ENCODE measurements at regions not wholly inside any gene's neighbourhood (a gene's known extent, or its start where the extent isn't known, plus 50 kb on each side); places are given as distances from the start of the nearest gene placed in this dataset.

DNA sequence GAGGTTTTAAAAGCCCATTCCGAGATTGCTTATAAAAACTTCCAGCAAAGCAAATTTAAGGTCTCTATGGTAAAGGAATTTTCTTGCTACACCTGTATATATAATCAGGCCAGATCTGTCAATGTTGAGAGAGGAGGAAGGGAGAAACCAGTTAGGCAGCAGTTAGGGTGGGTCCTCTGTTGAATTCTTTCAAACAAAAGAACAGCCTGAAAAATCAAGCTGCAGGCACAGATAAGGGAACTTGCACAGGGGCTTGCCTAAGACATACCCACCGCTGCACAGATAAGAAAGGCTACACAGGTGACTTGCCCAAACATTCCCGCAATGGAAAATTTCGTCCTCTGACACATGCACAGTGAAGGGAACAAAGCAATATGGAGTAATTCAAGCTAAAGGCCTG lies 59.8 kb upstream of the IMMP2L start (continued):
- TF ChIP-seq, protein P1, sequence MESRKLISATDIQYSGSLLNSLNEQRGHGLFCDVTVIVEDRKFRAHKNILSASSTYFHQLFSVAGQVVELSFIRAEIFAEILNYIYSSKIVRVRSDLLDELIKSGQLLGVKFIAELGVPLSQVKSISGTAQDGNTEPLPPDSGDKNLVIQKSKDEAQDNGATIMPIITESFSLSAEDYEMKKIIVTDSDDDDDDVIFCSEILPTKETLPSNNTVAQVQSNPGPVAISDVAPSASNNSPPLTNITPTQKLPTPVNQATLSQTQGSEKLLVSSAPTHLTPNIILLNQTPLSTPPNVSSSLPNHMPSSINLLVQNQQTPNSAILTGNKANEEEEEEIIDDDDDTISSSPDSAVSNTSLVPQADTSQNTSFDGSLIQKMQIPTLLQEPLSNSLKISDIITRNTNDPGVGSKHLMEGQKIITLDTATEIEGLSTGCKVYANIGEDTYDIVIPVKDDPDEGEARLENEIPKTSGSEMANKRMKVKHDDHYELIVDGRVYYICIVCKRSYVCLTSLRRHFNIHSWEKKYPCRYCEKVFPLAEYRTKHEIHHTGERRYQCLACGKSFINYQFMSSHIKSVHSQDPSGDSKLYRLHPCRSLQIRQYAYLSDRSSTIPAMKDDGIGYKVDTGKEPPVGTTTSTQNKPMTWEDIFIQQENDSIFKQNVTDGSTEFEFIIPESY (IDR thresholded peaks at IDR 0.05; ENCODE audit: extremely low read depth, insufficient replicate concordance, low read length) = no peak
- TF ChIP-seq CBX3 (IDR thresholded peaks at IDR 0.05; ENCODE audit: low read depth) = no peak
